ENCODE measurements at regions not wholly inside any gene's neighbourhood (a gene's known extent, or its start where the extent isn't known, plus 50 kb on each side); places are given as distances from the start of the nearest gene placed in this dataset.

- TF ChIP-seq EZH2 (IDR thresholded peaks at IDR 0.05; ENCODE audit: borderline replicate concordance, low read depth, low read length, severe bottlenecking) = no peak
- TF ChIP-seq, protein P1, sequence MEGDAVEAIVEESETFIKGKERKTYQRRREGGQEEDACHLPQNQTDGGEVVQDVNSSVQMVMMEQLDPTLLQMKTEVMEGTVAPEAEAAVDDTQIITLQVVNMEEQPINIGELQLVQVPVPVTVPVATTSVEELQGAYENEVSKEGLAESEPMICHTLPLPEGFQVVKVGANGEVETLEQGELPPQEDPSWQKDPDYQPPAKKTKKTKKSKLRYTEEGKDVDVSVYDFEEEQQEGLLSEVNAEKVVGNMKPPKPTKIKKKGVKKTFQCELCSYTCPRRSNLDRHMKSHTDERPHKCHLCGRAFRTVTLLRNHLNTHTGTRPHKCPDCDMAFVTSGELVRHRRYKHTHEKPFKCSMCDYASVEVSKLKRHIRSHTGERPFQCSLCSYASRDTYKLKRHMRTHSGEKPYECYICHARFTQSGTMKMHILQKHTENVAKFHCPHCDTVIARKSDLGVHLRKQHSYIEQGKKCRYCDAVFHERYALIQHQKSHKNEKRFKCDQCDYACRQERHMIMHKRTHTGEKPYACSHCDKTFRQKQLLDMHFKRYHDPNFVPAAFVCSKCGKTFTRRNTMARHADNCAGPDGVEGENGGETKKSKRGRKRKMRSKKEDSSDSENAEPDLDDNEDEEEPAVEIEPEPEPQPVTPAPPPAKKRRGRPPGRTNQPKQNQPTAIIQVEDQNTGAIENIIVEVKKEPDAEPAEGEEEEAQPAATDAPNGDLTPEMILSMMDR (IDR thresholded peaks at IDR 0.05; ENCODE audit: borderline replicate concordance, extremely low read depth, low read length, poor library complexity, severe bottlenecking) = no peak
Observed at GRCh38 chr10:34932235-34932634, 117.1 kb upstream of the PARD3 start.
